Endothelial cell of umbilical vein (primary cell): ENCODE measurements at regions not wholly inside any gene's neighbourhood (a gene's known extent, or its start where the extent isn't known, plus 50 kb on each side); places are given as distances from the start of the nearest gene placed in this dataset.

Source experiments
- POLR2A ChIP-seq: IDR thresholded peaks from 2 replicates; pipeline ENCODE4 v1.6.1; 2012; ENCODE audit warnings: low read depth, mild to moderate bottlenecking, control low read depth, low read length
- TF ChIP-seq, protein P1 (sequence below), 2 donors: IDR thresholded peaks; 1 replicate in 1 of 2; 2 replicates in 1 of 2; pipeline ENCODE4 v1.5.1; 2011; ENCODE audit warnings: low read length in 2 of 2, mild to moderate bottlenecking in 2 of 2, moderate library complexity in 2 of 2, control low read depth in 1 of 2, inconsistent platforms in 1 of 2, low read depth in 1 of 2; ENCODE audit not compliant: insufficient read depth in 1 of 2; ENCODE audit errors: extremely low read depth in 1 of 2
- TF ChIP-seq, protein P2 (sequence below): IDR thresholded peaks from 2 replicates; pipeline ENCODE4 v1.6.1; 2011; ENCODE audit not compliant: insufficient read depth, insufficient read length

DNA sequence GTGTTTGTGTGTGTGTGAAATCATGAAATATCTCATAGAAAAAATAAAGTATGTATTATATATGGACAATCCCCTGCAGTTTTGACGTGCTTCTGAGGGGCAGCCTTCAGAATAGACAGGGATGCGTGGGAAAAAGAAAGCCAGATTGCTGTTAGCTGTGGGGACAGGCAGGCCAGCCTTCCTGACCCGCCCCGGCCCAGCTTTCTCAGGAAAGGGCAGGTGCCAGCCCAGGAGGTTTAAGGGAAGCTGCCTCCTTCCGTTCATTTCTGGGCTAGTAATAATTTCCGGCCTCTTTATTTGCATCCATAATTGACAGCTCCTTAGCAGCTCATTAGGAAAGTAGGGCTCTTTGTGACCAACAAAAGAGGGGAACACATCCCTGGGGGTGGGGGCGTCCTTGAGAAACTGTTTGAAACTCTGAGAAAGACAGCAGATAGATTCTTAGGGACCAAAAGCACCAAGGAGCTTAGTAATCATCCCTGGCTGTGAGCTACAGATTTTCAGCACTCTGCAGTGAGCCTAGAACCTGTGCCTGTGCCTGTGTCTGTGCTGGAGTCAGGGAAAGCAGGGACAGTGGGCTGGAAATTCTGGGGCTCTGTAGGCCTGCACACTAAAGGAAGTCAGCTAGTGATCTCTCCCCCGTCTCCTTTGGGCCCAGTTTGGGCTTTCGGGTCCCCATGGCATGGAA lies 632.9 kb upstream of the CADM1 start:
- TF ChIP-seq, protein P1, sequence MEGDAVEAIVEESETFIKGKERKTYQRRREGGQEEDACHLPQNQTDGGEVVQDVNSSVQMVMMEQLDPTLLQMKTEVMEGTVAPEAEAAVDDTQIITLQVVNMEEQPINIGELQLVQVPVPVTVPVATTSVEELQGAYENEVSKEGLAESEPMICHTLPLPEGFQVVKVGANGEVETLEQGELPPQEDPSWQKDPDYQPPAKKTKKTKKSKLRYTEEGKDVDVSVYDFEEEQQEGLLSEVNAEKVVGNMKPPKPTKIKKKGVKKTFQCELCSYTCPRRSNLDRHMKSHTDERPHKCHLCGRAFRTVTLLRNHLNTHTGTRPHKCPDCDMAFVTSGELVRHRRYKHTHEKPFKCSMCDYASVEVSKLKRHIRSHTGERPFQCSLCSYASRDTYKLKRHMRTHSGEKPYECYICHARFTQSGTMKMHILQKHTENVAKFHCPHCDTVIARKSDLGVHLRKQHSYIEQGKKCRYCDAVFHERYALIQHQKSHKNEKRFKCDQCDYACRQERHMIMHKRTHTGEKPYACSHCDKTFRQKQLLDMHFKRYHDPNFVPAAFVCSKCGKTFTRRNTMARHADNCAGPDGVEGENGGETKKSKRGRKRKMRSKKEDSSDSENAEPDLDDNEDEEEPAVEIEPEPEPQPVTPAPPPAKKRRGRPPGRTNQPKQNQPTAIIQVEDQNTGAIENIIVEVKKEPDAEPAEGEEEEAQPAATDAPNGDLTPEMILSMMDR (IDR thresholded peaks at IDR 0.05; ENCODE audit: extremely low read depth in 1 of 2, insufficient read depth in 1 of 2, low read depth in 1 of 2, low read length in 2 of 2), result no peak
- no peak for TF ChIP-seq POLR2A
- TF ChIP-seq, protein P2, sequence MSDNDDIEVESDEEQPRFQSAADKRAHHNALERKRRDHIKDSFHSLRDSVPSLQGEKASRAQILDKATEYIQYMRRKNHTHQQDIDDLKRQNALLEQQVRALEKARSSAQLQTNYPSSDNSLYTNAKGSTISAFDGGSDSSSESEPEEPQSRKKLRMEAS, result no peak
